B cell (primary cell): ENCODE measurements at regions not wholly inside any gene's neighbourhood (a gene's known extent, or its start where the extent isn't known, plus 50 kb on each side); places are given as distances from the start of the nearest gene placed in this dataset.

Experiments used
- ATAC-seq: fragments of 200-7000 bp; cut with Tn5 transposase; one replicate; pipeline ENCODE4 v1.10.0; 2021; ENCODE audit warnings: low read depth, mild to moderate bottlenecking, moderate number of reproducible peaks, moderate library complexity
- CTCF ChIA-PET: fragments of 350-600 bp; sonication (Branson Sonifier 250); formaldehyde crosslinking; loops from one replicate; lab custom pipeline; 2021; ENCODE audit warnings: antibody characterized with exemption, inconsistent platforms; lab: Charles Lee
- POLR2A ChIA-PET: fragments of 350-600 bp; sonication (Branson Sonifier 250); formaldehyde crosslinking; loops from one replicate; lab custom pipeline; 2021; ENCODE audit warnings: antibody characterized with exemption; lab: Charles Lee
- DNase-seq: peaks from one replicate; pipeline ENCODE4 v3.0.0; 2013
- H2AFZ ChIP-seq: 2 replicates; pipeline ENCODE4 v1.6.1; 2012; ENCODE audit warnings: mild to moderate bottlenecking, low read depth, low read length; ENCODE audit not compliant: insufficient read depth, poor library complexity, severe bottlenecking
- H3K27ac ChIP-seq, 2 donors: 1 replicate in 1 of 2; 2 replicates in 1 of 2; pipeline ENCODE4 v1.5.1; 2012 to 2013; ENCODE audit warnings: low read length in 2 of 2, mild to moderate bottlenecking in 2 of 2, moderate library complexity in 1 of 2
- H3K27me3 ChIP-seq, 4 experiments: fragments of 200-600 bp in 1 of 4; sonication (generic) in 1 of 4; replicated peaks in 1 of 4; 1 replicate in 2 of 4; 2 replicates in 2 of 4; pipeline versions ENCODE4 v1.6.1 to v1.7.0; 2013 to 2016; ENCODE audit warnings: low read length in 3 of 4, mild to moderate bottlenecking in 2 of 4, mixed read lengths in 1 of 4, moderate library complexity in 1 of 4; ENCODE audit not compliant: insufficient read depth in 4 of 4, control insufficient read depth in 3 of 4; ENCODE audit errors: control extremely low read depth in 1 of 4
- H3K36me3 ChIP-seq, 2 experiments: replicated peaks in 1 of 2; 1 replicate in 1 of 2; 2 replicates in 1 of 2; pipeline versions ENCODE4 v1.6.1 to v1.7.1; 2013; ENCODE audit warnings: low read length in 1 of 2; ENCODE audit not compliant: insufficient read depth in 2 of 2, control insufficient read depth in 1 of 2; ENCODE audit errors: control extremely low read depth in 1 of 2, extremely low read depth in 1 of 2
- H3K4me1 ChIP-seq, 2 donors: fragments of 200-600 bp in 1 of 2; sonication (generic) in 1 of 2; 1 replicate in 1 of 2; 2 replicates in 1 of 2; pipeline versions ENCODE4 v1.5.1 to v1.6.1; 2013 to 2017; ENCODE audit warnings: low read length in 2 of 2; ENCODE audit not compliant: control insufficient read depth in 2 of 2, insufficient read depth in 2 of 2
- H3K4me2 ChIP-seq: replicated peaks from 2 replicates; pipeline ENCODE3; 2012; ENCODE audit warnings: mild to moderate bottlenecking, low read depth, low read length; ENCODE audit not compliant: poor library complexity, severe bottlenecking
- H3K4me3 ChIP-seq, 5 experiments: fragments of 200-600 bp in 1 of 5; sonication (generic) in 1 of 5; 1 replicate in 3 of 5; 2 replicates in 2 of 5; pipeline versions ENCODE4 v1.5.1 to v1.7.0; 2011 to 2016; ENCODE audit warnings: low read length in 4 of 5, mild to moderate bottlenecking in 4 of 5, low read depth in 2 of 5, control low read depth in 1 of 5, moderate library complexity in 1 of 5; ENCODE audit not compliant: insufficient read depth in 1 of 5; ENCODE audit errors: control extremely low read depth in 1 of 5, extremely low read depth in 1 of 5
- H3K79me2 ChIP-seq: fragments of 200-600 bp; sonication (generic); one replicate; pipeline ENCODE4 v1.6.0; 2016; ENCODE audit warnings: low read length; ENCODE audit not compliant: control insufficient read depth, insufficient read depth
- H3K9ac ChIP-seq: fragments of 200-600 bp; sonication (generic); 2 replicates; pipeline ENCODE4 v1.6.1; 2017; ENCODE audit warnings: mild to moderate bottlenecking, low read length, moderate library complexity
- H3K9me3 ChIP-seq, 3 donors: one replicate each; pipeline versions ENCODE4 v1.6.1 to v1.7.1; 2013; ENCODE audit warnings: low read length in 2 of 3; ENCODE audit not compliant: control insufficient read depth in 2 of 3, insufficient read depth in 1 of 3; ENCODE audit errors: control extremely low read depth in 1 of 3
- H4K20me1 ChIP-seq: 2 replicates; pipeline ENCODE4 v1.6.0; 2012; ENCODE audit warnings: mild to moderate bottlenecking, low read length; ENCODE audit not compliant: insufficient read depth, control insufficient read depth, poor library complexity, severe bottlenecking
- H3K27ac Mint-ChIP-seq: one replicate; pipeline ENCODE4 v1.8.0; 2021; ENCODE audit warnings: mixed read lengths
- H3K27me3 Mint-ChIP-seq: one replicate; pipeline ENCODE4 v1.8.0; 2021; ENCODE audit warnings: mixed read lengths
- H3K4me1 Mint-ChIP-seq: one replicate; pipeline ENCODE4 v1.8.0; 2021; ENCODE audit warnings: mixed read lengths
- H3K4me3 Mint-ChIP-seq: one replicate; pipeline ENCODE4 v1.8.0; 2021; ENCODE audit warnings: mixed read lengths
- H3K9me3 Mint-ChIP-seq: one replicate; pipeline ENCODE4 v1.8.0; 2022; ENCODE audit warnings: mixed read lengths; ENCODE audit not compliant: insufficient read depth
- EZH2 ChIP-seq: IDR thresholded peaks from 2 replicates; pipeline ENCODE4 v1.6.1; 2012; ENCODE audit warnings: borderline replicate concordance, low read depth, mild to moderate bottlenecking, moderate library complexity, low read length; ENCODE audit not compliant: insufficient read depth, poor library complexity, severe bottlenecking
- WGBS: methylation state at CpG from one replicate; pipeline ENCODE4 v1.1.5; 2013; ENCODE audit warnings: missing lambda C conversion rate; ENCODE audit not compliant: insufficient coverage; 5-methylcytosine and 5-hydroxymethylcytosine counted together
- intact Hi-C: fragments of 100-400 bp; cut with micrococcal nuclease; formaldehyde crosslinking; loops from one replicate; pipeline ENCODE4 v1.10.0; 2022
- TF ChIP-seq, protein P1 (sequence below): fragments of 200-600 bp; IDR thresholded peaks from one replicate; pipeline ENCODE4 v1.8.0; 2022; ENCODE audit warnings: antibody characterized with exemption, mild to moderate bottlenecking

DNA sequence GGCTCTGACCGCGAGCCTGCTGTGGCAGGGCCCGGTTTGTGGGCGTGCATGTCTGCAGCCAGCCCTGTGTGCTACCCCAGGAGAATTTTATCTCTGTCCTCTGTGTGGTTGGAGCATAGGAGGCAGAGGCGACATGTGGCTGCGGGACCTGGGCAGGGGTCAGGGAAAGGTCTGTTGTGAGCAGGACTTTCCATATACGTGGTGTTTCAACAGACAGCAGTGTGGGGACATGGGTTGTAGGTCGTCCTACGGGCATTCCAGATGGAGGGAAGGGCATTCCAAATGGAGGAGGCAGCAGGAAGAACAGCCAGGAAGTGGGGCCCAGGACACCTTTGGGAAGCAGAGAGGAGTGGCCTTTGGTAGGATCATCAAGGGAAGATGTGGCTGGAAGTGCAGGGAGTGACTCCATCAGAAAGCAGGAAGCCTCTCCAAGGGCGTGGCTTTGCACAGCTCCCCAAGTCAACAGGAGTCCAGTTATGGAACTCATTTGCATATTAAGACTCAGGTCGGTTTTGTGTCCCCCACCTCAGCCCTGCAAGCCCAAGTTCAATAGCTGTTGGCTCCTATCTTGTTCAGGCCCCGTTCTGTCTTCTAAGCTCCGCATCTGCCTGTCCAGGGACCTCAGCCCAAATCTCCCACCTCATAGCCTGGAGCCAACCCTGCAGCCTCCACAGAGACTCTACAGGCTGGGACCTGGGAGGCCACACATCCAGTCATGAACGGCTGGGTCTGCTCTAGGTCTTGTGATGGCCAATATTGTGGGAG is 309.1 kb downstream of the MATN1 start:
- Histone ChIP-seq H3K9me3 (peaks cover 0 to 4% (median 0%) of the 10 kb centered on the region in 3 donors), H3K4me3 (no peak overlapping the region), H3K79me2 (no peaks in the 10 kb centered on the region), H3K4me1 (no peaks in the 10 kb centered on the region), H2AFZ (no peak overlapping the region), H3K27ac (no peak overlapping the region), H3K27me3 (peaks cover 0 to 2% (median 0%) of the 10 kb centered on the region in 4 experiments), H3K4me2 (no peak overlapping the region), H3K9ac (no peak overlapping the region), H3K36me3 (no peaks in the 10 kb centered on the region), H4K20me1 (no peaks in the 10 kb centered on the region)
- intact Hi-C loops, result no loop called here
- WGBS, result 87% methylated on average over 14 of the region's 14 CpGs
- POLR2A ChIA-PET, result no interaction called here
- no peak for ATAC-seq
- TF ChIP-seq EZH2, result no peak
- TF ChIP-seq, protein P1, sequence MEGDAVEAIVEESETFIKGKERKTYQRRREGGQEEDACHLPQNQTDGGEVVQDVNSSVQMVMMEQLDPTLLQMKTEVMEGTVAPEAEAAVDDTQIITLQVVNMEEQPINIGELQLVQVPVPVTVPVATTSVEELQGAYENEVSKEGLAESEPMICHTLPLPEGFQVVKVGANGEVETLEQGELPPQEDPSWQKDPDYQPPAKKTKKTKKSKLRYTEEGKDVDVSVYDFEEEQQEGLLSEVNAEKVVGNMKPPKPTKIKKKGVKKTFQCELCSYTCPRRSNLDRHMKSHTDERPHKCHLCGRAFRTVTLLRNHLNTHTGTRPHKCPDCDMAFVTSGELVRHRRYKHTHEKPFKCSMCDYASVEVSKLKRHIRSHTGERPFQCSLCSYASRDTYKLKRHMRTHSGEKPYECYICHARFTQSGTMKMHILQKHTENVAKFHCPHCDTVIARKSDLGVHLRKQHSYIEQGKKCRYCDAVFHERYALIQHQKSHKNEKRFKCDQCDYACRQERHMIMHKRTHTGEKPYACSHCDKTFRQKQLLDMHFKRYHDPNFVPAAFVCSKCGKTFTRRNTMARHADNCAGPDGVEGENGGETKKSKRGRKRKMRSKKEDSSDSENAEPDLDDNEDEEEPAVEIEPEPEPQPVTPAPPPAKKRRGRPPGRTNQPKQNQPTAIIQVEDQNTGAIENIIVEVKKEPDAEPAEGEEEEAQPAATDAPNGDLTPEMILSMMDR, result no peak
- Mint-ChIP-seq H3K27ac (no peak overlapping the region), H3K4me3 (no peak overlapping the region), H3K4me1 (no peaks in the 10 kb centered on the region), H3K27me3 (peaks cover 37% of the 10 kb centered on the region), H3K9me3 (no peaks in the 10 kb centered on the region)
- CTCF ChIA-PET, result no interaction called here
- no peak for DNase-seq

DNA sequence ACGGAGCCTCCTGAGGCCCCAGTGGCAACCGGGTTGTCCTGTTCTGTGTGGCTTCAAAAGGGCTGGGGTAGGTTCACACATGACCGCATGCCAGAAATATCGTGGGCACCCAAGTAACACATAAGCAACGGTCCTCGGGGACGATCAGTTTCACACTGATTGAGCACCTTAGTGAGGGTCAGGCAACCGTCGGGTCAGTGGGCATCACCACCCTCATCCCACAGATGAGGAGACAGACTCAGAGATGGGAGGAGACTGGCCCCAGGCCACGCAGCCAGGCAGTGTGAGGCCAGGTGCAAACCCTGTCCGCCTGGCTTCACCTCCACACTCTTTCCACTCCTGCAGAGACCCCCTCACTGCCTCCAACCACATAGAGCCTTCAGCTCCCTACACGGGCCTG is 309.8 kb downstream of the MATN1 start:
- no peak overlapping the region for H3K27ac ChIP-seq
- no peaks in the 10 kb centered on the region for H4K20me1 ChIP-seq
- no peak overlapping the region for H2AFZ ChIP-seq
- Mint-ChIP-seq H3K4me1 (no peaks in the 10 kb centered on the region), H3K9me3 (no peaks in the 10 kb centered on the region), H3K27me3 (peaks cover 41% of the 10 kb centered on the region), H3K27ac (no peak overlapping the region), H3K4me3 (no peak overlapping the region)
- ChIA-PET CTCF (no interaction called here), POLR2A (no interaction called here)
- H3K79me2 ChIP-seq, result no peaks in the 10 kb centered on the region
- H3K9me3 ChIP-seq, result peaks cover 0 to 4% (median 0%) of the 10 kb centered on the region in 3 donors
- H3K4me2 ChIP-seq, result no peak overlapping the region
- ATAC-seq, result no peak
- no peak overlapping the region for H3K9ac ChIP-seq
- intact Hi-C loops, result no loop called here
- no peaks in the 10 kb centered on the region for H3K36me3 ChIP-seq
- no peak for DNase-seq
- 72% methylated on average over 10 of the region's 12 CpGs for WGBS
- H3K4me3 ChIP-seq, result no peak overlapping the region
- peaks cover 0 to 2% (median 0%) of the 10 kb centered on the region in 4 experiments for H3K27me3 ChIP-seq
- H3K4me1 ChIP-seq, result no peaks in the 10 kb centered on the region
- TF ChIP-seq, protein P1, result no peak
- TF ChIP-seq EZH2, result no peak
